NT2/D1 (cell line): ENCODE measurements at regions not wholly inside any gene's neighbourhood (a gene's known extent, or its start where the extent isn't known, plus 50 kb on each side); places are given as distances from the start of the nearest gene placed in this dataset.
"Not testable (repeated sequence)": the region's sequence is repeated elsewhere in the genome, so short reads cannot be mapped to it uniquely, and the experiment has no call there.

ENCODE experiments used
- DNase-seq: peaks from one replicate; pipeline ENCODE4 v3.0.0-alpha.2; 2011; ENCODE audit warnings: low read depth, low spot score
- H3K27me3 ChIP-seq: 2 replicates; pipeline ENCODE4 v1.6.0; 2011; ENCODE audit warnings: mild to moderate bottlenecking; ENCODE audit not compliant: insufficient read length, insufficient read depth
- H3K36me3 ChIP-seq: 2 replicates; pipeline ENCODE4 v1.6.1; 2011; ENCODE audit warnings: mild to moderate bottlenecking, low read length, mixed read lengths; ENCODE audit not compliant: insufficient read depth, insufficient read length
- H3K4me1 ChIP-seq: 2 replicates; pipeline ENCODE4 v1.5.1; 2011; ENCODE audit not compliant: insufficient read depth, insufficient read length
- H3K4me3 ChIP-seq: 2 replicates; pipeline ENCODE4 v1.5.1; 2011; ENCODE audit warnings: low read depth; ENCODE audit not compliant: insufficient read length
- H3K9ac ChIP-seq: 2 replicates; pipeline ENCODE4 v1.6.0; 2011; ENCODE audit warnings: low read depth; ENCODE audit not compliant: insufficient read length
- H3K9me3 ChIP-seq: 2 replicates; pipeline ENCODE4 v1.5.1; 2011; ENCODE audit warnings: mild to moderate bottlenecking, low read length; ENCODE audit not compliant: insufficient read depth
- SUZ12 ChIP-seq: IDR thresholded peaks from 2 replicates; pipeline ENCODE4 v1.6.1; 2011; ENCODE audit not compliant: insufficient read length, insufficient read depth; ENCODE audit errors: extremely low read depth
- YY1 ChIP-seq: IDR thresholded peaks from 2 replicates; pipeline ENCODE4 v1.6.1; 2011; ENCODE audit not compliant: insufficient read length, insufficient read depth
- ZNF274 ChIP-seq: IDR thresholded peaks from 2 replicates; pipeline ENCODE4 v1.6.1; 2011; ENCODE audit warnings: mild to moderate bottlenecking, low read depth, low read length

GRCh38 chr4:177182166-177182565, 127.5 kb upstream of the NEIL3 start:
- Histone ChIP-seq H3K9me3 (no peaks in the 10 kb centered on the region), H3K36me3 (no peaks in the 10 kb centered on the region), H3K9ac (no peak overlapping the region), H3K4me1 (no peaks in the 10 kb centered on the region), H3K4me3 (no peak overlapping the region), H3K27me3 (no peaks in the 10 kb centered on the region)
- TF ChIP-seq ZNF274 = no peak
- no peak for DNase-seq

- TF ChIP-seq ZNF274 (no peak), SUZ12 (no peak)
- Histone ChIP-seq H3K27me3 (no peaks in the 10 kb centered on the region), H3K9ac (no peak overlapping the region), H3K4me3 (no peak overlapping the region), H3K9me3 (no peaks in the 10 kb centered on the region), H3K36me3 (no peaks in the 10 kb centered on the region), H3K4me1 (no peaks in the 10 kb centered on the region)
- DNase-seq = no peak
Observed at GRCh38 chr4:177182728-177183127, 126.9 kb upstream of the NEIL3 start.

- Histone ChIP-seq H3K9me3 (no peaks in the 10 kb centered on the region), H3K4me3 (no peak overlapping the region), H3K9ac (no peak overlapping the region), H3K4me1 (no peaks in the 10 kb centered on the region), H3K27me3 (no peaks in the 10 kb centered on the region), H3K36me3 (no peaks in the 10 kb centered on the region)
- no peak for TF ChIP-seq ZNF274
- TF ChIP-seq SUZ12 = no peak
- no peak for TF ChIP-seq YY1
- DNase-seq = no peak
Observed at GRCh38 chr4:177185151-177185550, 124.5 kb upstream of the NEIL3 start.

- H3K27me3 ChIP-seq = no peaks in the 10 kb centered on the region
- no peaks in the 10 kb centered on the region for H3K4me1 ChIP-seq
- no peaks in the 10 kb centered on the region for H3K36me3 ChIP-seq
- H3K4me3 ChIP-seq = no peak overlapping the region
- no peak for TF ChIP-seq YY1
- no peak for TF ChIP-seq ZNF274
- no peak for TF ChIP-seq SUZ12
- DNase-seq = no peak
- no peaks in the 10 kb centered on the region for H3K9me3 ChIP-seq
- no peak overlapping the region for H3K9ac ChIP-seq
Observed at GRCh38 chr4:177185579-177185978, 124.1 kb upstream of the NEIL3 start.

GRCh38 chr4:177187371-177187770, 122.3 kb upstream of the NEIL3 start:
- Histone ChIP-seq H3K4me3 (no peak overlapping the region), H3K4me1 (no peaks in the 10 kb centered on the region), H3K27me3 (no peaks in the 10 kb centered on the region), H3K36me3 (no peaks in the 10 kb centered on the region), H3K9ac (no peak overlapping the region), H3K9me3 (no peaks in the 10 kb centered on the region)
- no peak for DNase-seq
- no peak for TF ChIP-seq ZNF274
- no peak for TF ChIP-seq SUZ12
- TF ChIP-seq YY1 = no peak

- Histone ChIP-seq H3K36me3 (no peaks in the 10 kb centered on the region), H3K4me1 (no peaks in the 10 kb centered on the region), H3K4me3 (no peak overlapping the region), H3K9ac (no peak overlapping the region), H3K27me3 (no peaks in the 10 kb centered on the region), H3K9me3 (no peaks in the 10 kb centered on the region)
- DNase-seq = no peak
- no peak for TF ChIP-seq YY1
- TF ChIP-seq SUZ12 = no peak
- TF ChIP-seq ZNF274 = no peak
Observed at GRCh38 chr4:177190995-177191580, 118.6 kb upstream of the NEIL3 start.

GRCh38 chr4:177191586-177191985, 118.1 kb upstream of the NEIL3 start:
- no peaks in the 10 kb centered on the region for H3K27me3 ChIP-seq
- no peaks in the 10 kb centered on the region for H3K36me3 ChIP-seq
- no peak overlapping the region for H3K9ac ChIP-seq
- H3K4me1 ChIP-seq = no peaks in the 10 kb centered on the region
- no peaks in the 10 kb centered on the region for H3K9me3 ChIP-seq
- DNase-seq = no peak
- TF ChIP-seq SUZ12 = no peak
- TF ChIP-seq ZNF274 = no peak
- no peak for TF ChIP-seq YY1
- no peak overlapping the region for H3K4me3 ChIP-seq

GRCh38 chr4:177191991-177192390, 117.7 kb upstream of the NEIL3 start:
- DNase-seq = no peak
- H3K27me3 ChIP-seq = no peaks in the 10 kb centered on the region
- no peaks in the 10 kb centered on the region for H3K36me3 ChIP-seq
- H3K9ac ChIP-seq = no peak overlapping the region
- no peaks in the 10 kb centered on the region for H3K4me1 ChIP-seq
- H3K4me3 ChIP-seq = no peak overlapping the region
- no peaks in the 10 kb centered on the region for H3K9me3 ChIP-seq
- TF ChIP-seq YY1 (no peak), ZNF274 (no peak), SUZ12 (no peak)

GRCh38 chr4:177193024-177193715, 116.5 kb upstream of the NEIL3 start:
- H3K4me1 ChIP-seq, H3K36me3 ChIP-seq, H3K27me3 ChIP-seq, H3K9ac ChIP-seq, H3K4me3 ChIP-seq, H3K9me3 ChIP-seq, DNase-seq: not testable (repeated sequence)
